Endothelial cell of umbilical vein (primary cell): ENCODE measurements at regions not wholly inside any gene's neighbourhood (a gene's known extent, or its start where the extent isn't known, plus 50 kb on each side); places are given as distances from the start of the nearest gene placed in this dataset.

Experiments
- BruUV-seq: library from RNA; stranded (reverse); fragments of 400-500 nt; replicated peaks from 2 replicates; lab custom pipeline; 2021; lab: Mats Ljungman, UMichigan
- CTCF ChIA-PET: fragments of 300-600, 350-600 bp; sonication (Branson Sonifier 250); formaldehyde crosslinking; loops from one replicate; lab custom pipeline; 2021; ENCODE audit warnings: antibody characterized with exemption, inconsistent platforms; lab: Charles Lee
- POLR2A ChIA-PET: fragments of 300-600, 350-600 bp; sonication (Branson Sonifier 250); formaldehyde crosslinking; loops from one replicate; lab custom pipeline; 2021; ENCODE audit warnings: antibody characterized with exemption, inconsistent platforms; lab: Charles Lee
- DNase-seq: peaks from one replicate; pipeline ENCODE4 v3.0.0-alpha.2; 2011; ENCODE audit warnings: low read depth, low spot score
- FAIRE-seq: peaks from 2 replicates; lab custom pipeline; 2011; peaks lifted over from hg19 to GRCh38; lab: Jason Lieb, UNC
- H2AFZ ChIP-seq: 2 replicates; pipeline ENCODE4 v1.6.0; 2012; ENCODE audit warnings: low read depth, low read length, control low read depth, inconsistent platforms
- H3K27ac ChIP-seq: 2 replicates; pipeline ENCODE4 v1.5.1; 2011; ENCODE audit warnings: low read depth, mild to moderate bottlenecking, control low read depth, low read length, moderate library complexity; ENCODE audit not compliant: insufficient read depth
- H3K27me3 ChIP-seq, 2 experiments: 2 replicates each; pipeline versions ENCODE4 v1.6.0 to v1.6.1; 2011; ENCODE audit warnings: low read length in 2 of 2, mixed read lengths in 1 of 2; ENCODE audit not compliant: control insufficient read depth in 2 of 2, insufficient read depth in 2 of 2
- H3K36me3 ChIP-seq, 2 experiments: 2 replicates in 1 of 2; 3 replicates in 1 of 2; pipeline ENCODE4 v1.5.1; 2011; ENCODE audit warnings: low read length in 2 of 2, mild to moderate bottlenecking in 1 of 2, moderate library complexity in 1 of 2; ENCODE audit not compliant: control insufficient read depth in 2 of 2, insufficient read depth in 2 of 2; ENCODE audit errors: extremely low read depth in 1 of 2
- H3K4me1 ChIP-seq: 3 replicates; pipeline ENCODE4 v1.5.1; 2011; ENCODE audit warnings: mild to moderate bottlenecking, low read length; ENCODE audit not compliant: control insufficient read depth, insufficient read depth; ENCODE audit errors: extremely low read depth
- H3K4me2 ChIP-seq: 2 replicates; pipeline ENCODE4 v1.6.1; 2011; ENCODE audit warnings: low read length, control low read depth, mixed read lengths; ENCODE audit not compliant: insufficient read depth
- H3K4me3 ChIP-seq, 3 experiments: fragments of 200-600 bp in 1 of 3; sonication (generic), shearing (Covaris generic) in 1 of 3; replicated peaks in 1 of 3; 2 replicates each; pipeline ENCODE4 v1.5.1; 2011 to 2016; ENCODE audit warnings: control low read depth in 3 of 3, low read length in 3 of 3, mild to moderate bottlenecking in 2 of 3, inconsistent platforms in 1 of 3, low read depth in 1 of 3, moderate library complexity in 1 of 3; ENCODE audit not compliant: insufficient read depth in 1 of 3
- H3K79me2 ChIP-seq: 2 replicates; pipeline ENCODE4 v1.6.0; 2012; ENCODE audit warnings: low read length, inconsistent platforms; ENCODE audit not compliant: control insufficient read depth, insufficient read depth
- H3K9ac ChIP-seq: replicated peaks from 2 replicates; pipeline ENCODE3; 2011; ENCODE audit warnings: low read length, control low read depth; ENCODE audit not compliant: insufficient read depth; ENCODE audit errors: extremely low read depth
- H3K9me1 ChIP-seq: replicated peaks from 3 replicates; pipeline ENCODE4 v1.6.0; 2011; ENCODE audit warnings: mild to moderate bottlenecking, low read length; ENCODE audit not compliant: control insufficient read depth, insufficient read depth; ENCODE audit errors: extremely low read depth
- H3K9me3 ChIP-seq: replicated peaks from 2 replicates; pipeline ENCODE4 v1.5.1; 2012; ENCODE audit warnings: low read length, inconsistent platforms; ENCODE audit not compliant: control insufficient read depth, insufficient read depth
- H4K20me1 ChIP-seq: replicated peaks from 2 replicates; pipeline ENCODE3; 2011; ENCODE audit warnings: mild to moderate bottlenecking, low read length; ENCODE audit not compliant: control insufficient read depth, insufficient read depth; ENCODE audit errors: extremely low read depth
- JUN ChIP-seq: IDR thresholded peaks from 2 replicates; pipeline ENCODE4 v1.6.1; 2011; ENCODE audit warnings: borderline replicate concordance, low read depth; ENCODE audit not compliant: insufficient read length, insufficient read depth
- MAX ChIP-seq: IDR thresholded peaks from 2 replicates; pipeline ENCODE4 v1.6.1; 2011; ENCODE audit not compliant: insufficient read depth, insufficient read length
- MYC ChIP-seq: IDR thresholded peaks from one replicate; pipeline ENCODE4 v1.6.1; 2011; ENCODE audit warnings: mild to moderate bottlenecking, low read depth, low read length
- POLR2AphosphoS5 ChIP-seq: IDR thresholded peaks from 2 replicates; pipeline ENCODE4 v1.6.1; 2012; ENCODE audit warnings: low read depth, mild to moderate bottlenecking, control low read depth, low read length, moderate library complexity; ENCODE audit not compliant: insufficient read depth
- dilution Hi-C: fragments of 300-500 bp; cut with MboI; formaldehyde crosslinking; loops from one replicate; pipeline ENCODE4 v1.15.0; 2019; ENCODE audit warnings: low sequenced_read_pairs; ENCODE audit not compliant: extremely low pct_ligation_motif_present
- intact Hi-C: fragments of 100-400 bp; cut with micrococcal nuclease; formaldehyde crosslinking; loops from one replicate; pipeline ENCODE4 v1.10.0; 2022

- FAIRE-seq = peak; percentile 18
- POLR2A ChIA-PET = no interaction called here
- DNase-seq = peak; percentile 65
Measured at GRCh38 chr7:26457696-26458327, 166.2 kb downstream of the SNX10 start.

GRCh38 chr7:26458466-26459145 lies 166.9 kb downstream of the SNX10 start:
- DNase-seq (peak; percentile 64), FAIRE-seq (peak; percentile 38)
- intact Hi-C loops (no loop called here), dilution Hi-C loops (no loop called here)
- ChIA-PET CTCF (interaction anchor here (1.3 to 2.5 kb wide), 2 partner anchors 12 to 89 kb away, joined by 4 to 7 read pairs; no protein-coding TSS in a partner anchor), POLR2A (no interaction called here)
- TF ChIP-seq MAX (no peak), JUN (peak; percentile 29), MYC (no peak), POLR2AphosphoS5 (no peak)
- H3K9ac ChIP-seq = no peak overlapping the region
- no peaks in the 10 kb centered on the region for H4K20me1 ChIP-seq
- H3K79me2 ChIP-seq = no peaks in the 10 kb centered on the region
- peaks cover 18% of the 10 kb centered on the region for H3K4me1 ChIP-seq
- no peaks in the 10 kb centered on the region for H3K9me1 ChIP-seq
- no peaks in the 10 kb centered on the region for H3K27me3 ChIP-seq
- H3K4me3 ChIP-seq = no peak overlapping the region
- H3K36me3 ChIP-seq = no peaks in the 10 kb centered on the region
- no peaks in the 10 kb centered on the region for H3K9me3 ChIP-seq
- no TSS peak for BruUV-seq
- no peak overlapping the region for H2AFZ ChIP-seq
- H3K27ac ChIP-seq = peak overlapping the region; percentile 33
- no peak overlapping the region for H3K4me2 ChIP-seq

More at GRCh38 chr7:26457696-26458327, 166.2 kb downstream of the SNX10 start:
- no TSS peak for BruUV-seq
- Histone ChIP-seq H3K27ac (peak overlapping the region; percentile 4), H3K9me3 (no peaks in the 10 kb centered on the region), H2AFZ (no peak overlapping the region), H3K79me2 (no peaks in the 10 kb centered on the region), H3K4me2 (no peak overlapping the region), H3K9ac (no peak overlapping the region), H3K4me3 (no peak overlapping the region), H3K9me1 (no peaks in the 10 kb centered on the region), H3K27me3 (no peaks in the 10 kb centered on the region), H4K20me1 (no peaks in the 10 kb centered on the region), H3K36me3 (no peaks in the 10 kb centered on the region), H3K4me1 (peaks cover 24% of the 10 kb centered on the region)
- CTCF ChIA-PET = no interaction called here
- peak; percentile 17 for TF ChIP-seq JUN
- no peak for TF ChIP-seq POLR2AphosphoS5
- intact Hi-C loops = no loop called here
- dilution Hi-C loops = no loop called here
